ENCODE measurements at regions not wholly inside any gene's neighbourhood (a gene's known extent, or its start where the extent isn't known, plus 50 kb on each side); places are given as distances from the start of the nearest gene placed in this dataset.

DNA sequence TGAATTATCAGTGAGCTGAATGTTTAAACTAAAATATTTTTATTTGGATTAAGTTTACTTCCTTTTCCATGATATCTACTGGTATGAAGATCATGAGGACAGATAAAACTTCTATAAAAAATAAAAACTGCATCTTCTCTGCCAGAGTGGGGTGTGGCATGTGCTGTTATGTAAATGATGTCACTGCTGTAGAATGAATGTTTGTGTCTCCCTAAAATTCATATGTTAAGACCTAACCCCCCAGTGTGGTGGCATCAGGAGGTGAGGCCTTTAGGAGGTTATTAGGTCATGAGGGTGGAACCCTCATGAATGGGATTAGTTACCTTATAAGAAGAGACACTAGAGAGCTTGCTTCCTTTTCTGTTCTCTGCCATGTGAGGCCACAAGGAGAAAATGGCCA lies 178.7 kb upstream of the DPH6 start:
- no peak for TF ChIP-seq POLR2A (IDR thresholded peaks at IDR 0.05)
- TF ChIP-seq POLR2AphosphoS5 (IDR thresholded peaks at IDR 0.05), result no peak

Data from prostate gland (tissue), 1 donor.